Mesothelial cell of epicardium (in vitro differentiated cells): ENCODE measurements at regions not wholly inside any gene's neighbourhood (a gene's known extent, or its start where the extent isn't known, plus 50 kb on each side); places are given as distances from the start of the nearest gene placed in this dataset.

Experiments
- DNase-seq, 2 experiments: peaks; one replicate each; pipeline ENCODE4 v3.0.0; 2021; ENCODE audit warnings: low spot score in 2 of 2; ENCODE audit not compliant: unreplicated experiment in 2 of 2
- H3K27ac Mint-ChIP-seq: 2 replicates; pipeline ENCODE4 v1.8.0; 2021; ENCODE audit warnings: mixed read lengths
- H3K27me3 Mint-ChIP-seq: 2 replicates; pipeline ENCODE4 v1.8.0; 2021; ENCODE audit warnings: low read depth, mixed read lengths
- H3K36me3 Mint-ChIP-seq: 2 replicates; pipeline ENCODE4 v1.8.0; 2021; ENCODE audit warnings: mixed read lengths
- H3K4me1 Mint-ChIP-seq: 2 replicates; pipeline ENCODE4 v1.8.0; 2021; ENCODE audit warnings: mixed read lengths
- H3K4me3 Mint-ChIP-seq: 2 replicates; pipeline ENCODE4 v1.8.0; 2021; ENCODE audit warnings: mild to moderate bottlenecking, moderate library complexity, mixed read lengths
- H3K9me3 Mint-ChIP-seq: 2 replicates; pipeline ENCODE4 v1.8.0; 2021; ENCODE audit warnings: mixed read lengths
- TF ChIP-seq, protein P1 (sequence below): fragments of 200-600 bp; sonication (generic); IDR thresholded peaks from one replicate; pipeline ENCODE4 v1.5.0; 2021; ENCODE audit warnings: antibody characterized with exemption; ENCODE audit not compliant: unreplicated experiment

DNA sequence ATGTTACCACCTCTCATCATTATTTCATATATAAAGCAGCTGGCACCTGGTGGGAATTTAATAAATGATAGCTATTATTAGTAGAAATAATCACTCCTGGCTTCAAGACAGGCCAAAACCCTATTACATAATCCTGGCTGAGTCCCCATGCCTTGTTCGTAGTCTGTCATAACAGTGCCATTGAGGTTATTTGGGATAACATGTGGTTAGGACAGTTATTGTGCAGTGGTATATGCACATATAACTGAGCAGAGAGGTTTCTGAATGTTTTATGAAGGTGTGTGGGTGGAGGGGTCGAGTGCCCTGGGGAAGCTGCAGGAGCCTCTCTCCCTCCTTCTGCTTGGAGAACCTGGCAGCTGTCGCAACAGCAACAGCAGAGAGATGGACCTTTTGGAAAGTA is 162.4 kb upstream of the NABP1 start:
- Mint-ChIP-seq H3K9me3 (no peaks in the 10 kb centered on the region), H3K4me3 (no peak overlapping the region), H3K4me1 (peaks cover 2% of the 10 kb centered on the region), H3K27me3 (no peaks in the 10 kb centered on the region), H3K27ac (no peak overlapping the region), H3K36me3 (no peaks in the 10 kb centered on the region)
- TF ChIP-seq, protein P1, sequence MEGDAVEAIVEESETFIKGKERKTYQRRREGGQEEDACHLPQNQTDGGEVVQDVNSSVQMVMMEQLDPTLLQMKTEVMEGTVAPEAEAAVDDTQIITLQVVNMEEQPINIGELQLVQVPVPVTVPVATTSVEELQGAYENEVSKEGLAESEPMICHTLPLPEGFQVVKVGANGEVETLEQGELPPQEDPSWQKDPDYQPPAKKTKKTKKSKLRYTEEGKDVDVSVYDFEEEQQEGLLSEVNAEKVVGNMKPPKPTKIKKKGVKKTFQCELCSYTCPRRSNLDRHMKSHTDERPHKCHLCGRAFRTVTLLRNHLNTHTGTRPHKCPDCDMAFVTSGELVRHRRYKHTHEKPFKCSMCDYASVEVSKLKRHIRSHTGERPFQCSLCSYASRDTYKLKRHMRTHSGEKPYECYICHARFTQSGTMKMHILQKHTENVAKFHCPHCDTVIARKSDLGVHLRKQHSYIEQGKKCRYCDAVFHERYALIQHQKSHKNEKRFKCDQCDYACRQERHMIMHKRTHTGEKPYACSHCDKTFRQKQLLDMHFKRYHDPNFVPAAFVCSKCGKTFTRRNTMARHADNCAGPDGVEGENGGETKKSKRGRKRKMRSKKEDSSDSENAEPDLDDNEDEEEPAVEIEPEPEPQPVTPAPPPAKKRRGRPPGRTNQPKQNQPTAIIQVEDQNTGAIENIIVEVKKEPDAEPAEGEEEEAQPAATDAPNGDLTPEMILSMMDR = no peak
- DNase-seq = no peak

DNA sequence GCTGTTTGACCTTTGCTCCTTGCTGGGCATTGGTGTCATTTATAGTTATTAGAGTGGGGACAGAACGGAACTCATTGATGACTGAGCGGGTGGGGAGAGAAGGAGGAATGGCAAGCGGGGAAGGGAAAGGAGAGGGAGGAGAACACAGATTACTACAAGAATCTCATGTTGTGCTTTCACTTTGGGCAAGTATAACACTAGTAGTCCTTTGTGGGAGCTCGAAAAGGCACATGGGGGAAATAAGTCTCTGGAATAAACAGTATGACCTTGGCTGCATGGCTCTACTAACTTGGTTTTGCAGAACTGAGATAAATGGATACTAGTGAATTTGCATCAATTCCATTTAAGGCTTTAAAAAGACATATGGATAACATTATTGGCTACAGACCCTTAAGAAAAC is 161.7 kb upstream of the NABP1 start:
- DNase-seq = no peak
- no peaks in the 10 kb centered on the region for H3K36me3 Mint-ChIP-seq
- no peak overlapping the region for H3K27ac Mint-ChIP-seq
- no peaks in the 10 kb centered on the region for H3K27me3 Mint-ChIP-seq
- TF ChIP-seq, protein P1 = no peak
- no peaks in the 10 kb centered on the region for H3K9me3 Mint-ChIP-seq
- H3K4me3 Mint-ChIP-seq = no peak overlapping the region
- H3K4me1 Mint-ChIP-seq = peaks cover 2% of the 10 kb centered on the region

DNA sequence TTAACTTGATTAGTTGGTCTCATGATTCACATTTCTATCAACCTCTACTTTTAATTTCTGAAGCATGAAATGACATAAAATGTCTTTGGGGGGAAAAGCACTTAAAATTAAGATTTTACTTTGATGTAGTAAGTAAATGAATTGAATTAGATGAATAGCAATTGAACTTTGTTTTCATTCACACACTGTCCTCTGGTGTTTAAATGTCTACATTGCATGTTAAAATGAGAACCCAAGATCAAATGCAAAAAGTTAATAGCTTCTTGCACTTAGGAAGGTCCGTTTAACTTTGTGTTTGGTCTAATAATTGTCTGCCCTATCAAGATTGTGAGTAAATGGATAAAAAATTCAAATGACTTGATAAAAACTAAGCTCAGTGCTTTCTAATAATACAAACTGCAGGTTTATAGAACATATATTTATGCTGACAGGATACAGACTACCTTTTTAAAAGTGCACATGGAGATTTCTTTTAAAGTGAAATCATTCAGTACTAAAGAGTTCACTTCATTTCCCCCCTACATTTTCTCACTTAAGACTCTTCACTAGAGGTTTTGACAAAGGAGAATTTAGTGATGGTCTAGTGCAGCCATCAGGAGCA is 156.2 kb upstream of the NABP1 start:
- no peak overlapping the region for H3K27ac Mint-ChIP-seq
- TF ChIP-seq, protein P1 = peak; percentile 48
- peaks cover 2% of the 10 kb centered on the region for H3K4me1 Mint-ChIP-seq
- H3K9me3 Mint-ChIP-seq = no peaks in the 10 kb centered on the region
- H3K4me3 Mint-ChIP-seq = no peak overlapping the region
- no peaks in the 10 kb centered on the region for H3K27me3 Mint-ChIP-seq
- no peak for DNase-seq
- H3K36me3 Mint-ChIP-seq = no peaks in the 10 kb centered on the region

DNA sequence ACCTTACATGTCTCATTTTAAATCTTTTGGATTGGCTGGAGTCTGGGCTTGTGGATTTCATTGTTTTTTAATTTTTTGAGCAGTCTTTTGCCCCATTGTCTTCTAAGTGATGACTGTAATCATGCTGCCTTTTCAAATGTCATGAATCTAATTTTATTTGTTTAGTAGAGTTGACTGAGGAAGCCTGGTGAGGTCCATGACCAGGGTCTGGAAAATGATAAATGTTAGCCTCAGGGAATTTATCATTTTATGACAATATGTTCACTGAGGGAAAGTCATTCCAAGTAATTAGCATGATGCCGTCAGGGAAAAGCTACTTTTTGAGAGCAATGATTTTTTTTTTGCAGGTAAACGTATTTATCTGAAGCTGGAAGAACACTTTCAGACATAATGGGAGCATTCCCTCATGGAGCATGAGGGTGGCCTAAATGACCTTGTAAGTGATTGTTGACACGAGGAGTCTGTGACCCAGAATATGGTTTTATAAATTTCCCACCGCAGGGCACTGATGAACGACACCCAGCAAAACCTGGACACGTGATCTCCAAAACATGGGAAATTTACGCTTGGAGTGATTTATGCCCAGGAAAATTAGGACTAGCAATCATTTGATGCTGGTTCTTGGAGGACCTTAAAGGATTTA is 155.3 kb upstream of the NABP1 start:
- DNase-seq = no peak
- Mint-ChIP-seq H3K4me1 (peaks cover 2% of the 10 kb centered on the region), H3K36me3 (no peaks in the 10 kb centered on the region), H3K9me3 (no peaks in the 10 kb centered on the region), H3K27me3 (no peaks in the 10 kb centered on the region), H3K27ac (no peak overlapping the region), H3K4me3 (no peak overlapping the region)
- TF ChIP-seq, protein P1 = no peak

DNA sequence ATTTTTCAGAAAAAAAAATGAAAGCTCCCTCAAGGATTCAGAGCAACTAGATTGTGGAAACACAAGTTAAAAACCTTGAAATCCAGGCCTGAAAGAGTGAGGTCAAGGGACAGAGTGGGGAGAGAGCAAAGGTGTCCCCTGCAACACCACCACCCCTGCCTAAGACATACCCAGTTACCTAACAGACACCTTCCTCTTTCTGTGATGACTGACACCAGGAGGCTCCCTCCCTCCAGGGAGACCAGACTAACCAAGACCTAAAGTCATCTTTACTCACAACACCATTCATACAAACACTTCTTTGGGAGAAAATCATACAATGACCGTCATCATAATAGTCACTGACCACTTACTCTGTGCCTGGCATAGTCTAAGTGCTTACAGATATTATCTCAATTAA is 151.8 kb upstream of the NABP1 start:
- Mint-ChIP-seq H3K4me1 (peaks cover 2% of the 10 kb centered on the region), H3K27me3 (no peaks in the 10 kb centered on the region), H3K9me3 (peaks cover 5% of the 10 kb centered on the region), H3K4me3 (no peak overlapping the region), H3K36me3 (no peaks in the 10 kb centered on the region), H3K27ac (no peak overlapping the region)
- TF ChIP-seq, protein P1 = no peak
- DNase-seq = no peak

DNA sequence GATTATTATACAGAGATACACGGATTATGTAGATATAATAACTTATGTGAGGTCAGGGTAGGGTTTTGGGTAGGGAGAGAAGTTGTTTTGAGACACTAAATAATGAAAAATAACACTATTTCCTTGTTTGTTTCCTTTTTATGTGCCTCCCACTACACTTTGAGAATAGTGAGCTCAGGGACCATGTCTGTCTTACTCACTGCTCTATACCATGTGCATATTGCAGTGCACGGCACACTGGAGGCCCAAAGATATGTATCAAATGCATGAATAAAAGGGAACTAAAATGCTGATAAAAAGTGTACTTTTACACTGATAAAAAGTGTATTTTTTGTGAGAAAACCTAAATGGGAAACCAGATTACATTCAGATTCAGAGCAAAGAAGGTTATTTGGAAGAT is 151.4 kb upstream of the NABP1 start:
- Mint-ChIP-seq H3K4me3 (no peak overlapping the region), H3K9me3 (peaks cover 5% of the 10 kb centered on the region), H3K4me1 (peaks cover 2% of the 10 kb centered on the region), H3K27ac (no peak overlapping the region), H3K36me3 (no peaks in the 10 kb centered on the region), H3K27me3 (no peaks in the 10 kb centered on the region)
- DNase-seq = no peak
- TF ChIP-seq, protein P1 = no peak
